Brain microvascular endothelial cell (primary cell): ENCODE measurements at regions not wholly inside any gene's neighbourhood (a gene's known extent, or its start where the extent isn't known, plus 50 kb on each side); places are given as distances from the start of the nearest gene placed in this dataset.

Experiments used
- DNase-seq: peaks from one replicate; pipeline ENCODE4 v3.0.0-alpha.2; 2020
- H3K27ac ChIP-seq: fragments of 250-450 bp; sonication (Bioruptor Pico); 2 replicates; pipeline ENCODE4 v1.5.1; 2020; ENCODE audit warnings: mild to moderate bottlenecking, moderate library complexity
- H3K27me3 ChIP-seq: fragments of 250-450 bp; sonication (Bioruptor Pico); replicated peaks from 2 replicates; pipeline ENCODE4 v1.5.1; 2020; ENCODE audit warnings: mild to moderate bottlenecking
- H3K36me3 ChIP-seq: fragments of 250-450 bp; sonication (Bioruptor Pico); replicated peaks from 2 replicates; pipeline ENCODE4 v1.5.1; 2020; ENCODE audit warnings: mild to moderate bottlenecking
- H3K4me3 ChIP-seq: 2 replicates; pipeline ENCODE4 v1.5.1; 2011; ENCODE audit warnings: low read depth, mild to moderate bottlenecking, control low read depth, low read length, moderate library complexity
- CTCF ChIP-seq: IDR thresholded peaks from 2 replicates; pipeline ENCODE4 v1.5.1; 2011; ENCODE audit warnings: low read depth, mild to moderate bottlenecking, moderate library complexity, low read length, control low read depth, inconsistent platforms; ENCODE audit errors: missing control alignments
- in situ Hi-C: cut with HindIII; loops from 2 replicates; pipeline ENCODE4 v1.10.0; 2017; ENCODE audit warnings: low sequenced_read_pairs, low pct_ligation_motif_present

GRCh38 chr1:229030630-229031029 lies 240.3 kb upstream of the RAB4A start:
- Histone ChIP-seq H3K27me3 (peaks cover 1% of the 10 kb centered on the region), H3K36me3 (no peaks in the 10 kb centered on the region), H3K27ac (no peak overlapping the region), H3K4me3 (no peak overlapping the region)
- no peak for DNase-seq
- no peak for TF ChIP-seq CTCF
- in situ Hi-C loops, result no loop called here

GRCh38 chr1:229031061-229031460 lies 239.8 kb upstream of the RAB4A start:
- Histone ChIP-seq H3K4me3 (no peak overlapping the region), H3K27ac (no peak overlapping the region), H3K27me3 (peaks cover 1% of the 10 kb centered on the region), H3K36me3 (no peaks in the 10 kb centered on the region)
- DNase-seq, result no peak
- TF ChIP-seq CTCF, result no peak
- in situ Hi-C loops, result no loop called here

- Histone ChIP-seq H3K27me3 (peaks cover 1% of the 10 kb centered on the region), H3K36me3 (no peaks in the 10 kb centered on the region), H3K27ac (no peak overlapping the region), H3K4me3 (no peak overlapping the region)
- TF ChIP-seq CTCF, result no peak
- DNase-seq, result no peak
- in situ Hi-C loops, result no loop called here
Measured at GRCh38 chr1:229031481-229032341, 239.2 kb upstream of the RAB4A start.

- H3K27ac ChIP-seq, result no peak overlapping the region
- no peak overlapping the region for H3K4me3 ChIP-seq
- no peaks in the 10 kb centered on the region for H3K36me3 ChIP-seq
- TF ChIP-seq CTCF, result no peak
- DNase-seq, result no peak
- peaks cover 1% of the 10 kb centered on the region for H3K27me3 ChIP-seq
- in situ Hi-C loops, result no loop called here
Measured at GRCh38 chr1:229032375-229032774, 238.5 kb upstream of the RAB4A start.

- in situ Hi-C loops, result no loop called here
- peaks cover 1% of the 10 kb centered on the region for H3K27me3 ChIP-seq
- TF ChIP-seq CTCF, result no peak
- no peak overlapping the region for H3K27ac ChIP-seq
- H3K36me3 ChIP-seq, result no peaks in the 10 kb centered on the region
- no peak for DNase-seq
- H3K4me3 ChIP-seq, result no peak overlapping the region
Measured at GRCh38 chr1:229033480-229033879, 237.4 kb upstream of the RAB4A start.

- in situ Hi-C loops, result no loop called here
- no peak for TF ChIP-seq CTCF
- Histone ChIP-seq H3K4me3 (no peak overlapping the region), H3K27ac (no peak overlapping the region), H3K27me3 (peaks cover 1% of the 10 kb centered on the region), H3K36me3 (no peaks in the 10 kb centered on the region)
- no peak for DNase-seq
Measured at GRCh38 chr1:229034342-229034741, 236.6 kb upstream of the RAB4A start.
